H1 (cell line): ENCODE measurements at regions not wholly inside any gene's neighbourhood (a gene's known extent, or its start where the extent isn't known, plus 50 kb on each side); places are given as distances from the start of the nearest gene placed in this dataset.

Source experiments
- CTCF ChIA-PET: fragments of 300-600 bp; sonication (Branson Sonifier 250); formaldehyde crosslinking; loops from one replicate; lab custom pipeline; 2021; ENCODE audit not compliant: partially characterized antibody; lab: Charles Lee
- POLR2A ChIA-PET: fragments of 300-600 bp; sonication (Branson Sonifier 250); formaldehyde crosslinking; loops from one replicate; lab custom pipeline; 2021; ENCODE audit warnings: inconsistent platforms; ENCODE audit not compliant: partially characterized antibody; lab: Charles Lee
- DNase-seq, 2 experiments: peaks; one replicate each; pipeline versions ENCODE4 v3.0.0 to v3.0.0-alpha.2; 2010 to 2022; ENCODE audit warnings: low spot score in 2 of 2, low read depth in 1 of 2, mixed read lengths in 1 of 2
- FAIRE-seq: peaks from 2 replicates; lab custom pipeline; 2011; peaks lifted over from hg19 to GRCh38; lab: Jason Lieb, UNC
- H2AFZ ChIP-seq: 2 replicates; pipeline ENCODE4 v1.8.1; 2012; ENCODE audit warnings: low read length, inconsistent platforms
- H2AK5ac ChIP-seq: 2 replicates; pipeline ENCODE4 v1.6.1; 2013; ENCODE audit warnings: low read depth, low read length
- H2BK120ac ChIP-seq: replicated peaks from 2 replicates; pipeline ENCODE3; 2013; ENCODE audit warnings: low read depth, low read length, inconsistent platforms
- H2BK12ac ChIP-seq: 2 replicates; pipeline ENCODE4 v1.6.1; 2013; ENCODE audit warnings: low read depth, low read length
- H2BK15ac ChIP-seq: 2 replicates; pipeline ENCODE4 v1.6.1; 2013; ENCODE audit warnings: low read length
- H2BK20ac ChIP-seq: 2 replicates; pipeline ENCODE4 v1.6.1; 2013; ENCODE audit warnings: low read length
- H2BK5ac ChIP-seq: 2 replicates; pipeline ENCODE4 v1.6.1; 2013; ENCODE audit warnings: low read depth, low read length
- H3K14ac ChIP-seq: 2 replicates; pipeline ENCODE4 v1.6.1; 2013; ENCODE audit warnings: inconsistent platforms; ENCODE audit not compliant: insufficient read length
- H3K18ac ChIP-seq: 2 replicates; pipeline ENCODE4 v1.6.1; 2013; ENCODE audit warnings: low read length; ENCODE audit errors: extremely low read depth
- H3K23ac ChIP-seq: 2 replicates; pipeline ENCODE4 v1.6.1; 2013; ENCODE audit warnings: inconsistent platforms; ENCODE audit not compliant: insufficient read length
- H3K23me2 ChIP-seq: 2 replicates; pipeline ENCODE4 v1.6.1; 2013; ENCODE audit warnings: low read depth, low read length
- H3K27ac ChIP-seq: 2 replicates; pipeline ENCODE4 v1.6.1; 2011; ENCODE audit warnings: low read depth, low read length, inconsistent platforms
- H3K27me3 ChIP-seq, 4 experiments: replicated peaks in 1 of 4; 1 replicate in 1 of 4; 2 replicates in 3 of 4; pipeline versions ENCODE4 v1.6.1 to v1.8.1; 2011 to 2013; ENCODE audit warnings: low read length in 3 of 4, mild to moderate bottlenecking in 3 of 4, inconsistent platforms in 2 of 4, mixed read lengths in 2 of 4, moderate library complexity in 1 of 4; ENCODE audit not compliant: control insufficient read depth in 3 of 4, insufficient read depth in 3 of 4; ENCODE audit errors: extremely low read depth in 1 of 4
- H3K36me3 ChIP-seq, 4 experiments: 2 replicates each; pipeline versions ENCODE4 v1.6.1 to v1.8.1; 2011 to 2013; ENCODE audit warnings: mild to moderate bottlenecking in 4 of 4, low read length in 3 of 4, moderate library complexity in 2 of 4, control low read depth in 1 of 4, inconsistent platforms in 1 of 4; ENCODE audit not compliant: insufficient read depth in 4 of 4, control insufficient read depth in 2 of 4
- H3K4ac ChIP-seq: replicated peaks from 2 replicates; pipeline ENCODE3; 2013; ENCODE audit warnings: low read length, low read depth, mixed read lengths, inconsistent platforms; ENCODE audit not compliant: insufficient read length
- H3K4me1 ChIP-seq, 4 experiments: replicated peaks in 1 of 4; 1 replicate in 1 of 4; 2 replicates in 3 of 4; pipeline versions ENCODE4 v1.6.1 to v1.8.1; 2011 to 2013; ENCODE audit warnings: low read length in 3 of 4, inconsistent platforms in 2 of 4, mixed read lengths in 1 of 4; ENCODE audit not compliant: insufficient read depth in 4 of 4, control insufficient read depth in 3 of 4
- H3K4me2 ChIP-seq, 2 experiments: 2 replicates each; pipeline versions ENCODE4 v1.6.1 to v1.8.1; 2011 to 2013; ENCODE audit warnings: low read depth in 2 of 2, low read length in 2 of 2, control low read depth in 1 of 2, inconsistent platforms in 1 of 2, mild to moderate bottlenecking in 1 of 2; ENCODE audit not compliant: insufficient read depth in 1 of 2
- H3K4me3 ChIP-seq, 4 experiments: fragments of 200-600, 300-600 bp in 1 of 4; sonication (generic), shearing (Covaris generic), sonication (Bioruptor Twin) in 1 of 4; 2 replicates each; pipeline versions ENCODE4 v1.5.1 to v1.8.1; 2011 to 2016; ENCODE audit warnings: low read length in 4 of 4, low read depth in 3 of 4, control low read depth in 2 of 4, inconsistent platforms in 2 of 4, mild to moderate bottlenecking in 2 of 4, mixed read lengths in 1 of 4, moderate library complexity in 1 of 4; ENCODE audit not compliant: insufficient read depth in 2 of 4; ENCODE audit errors: extremely low read depth in 1 of 4
- H3K56ac ChIP-seq: replicated peaks from 2 replicates; pipeline ENCODE3; 2013; ENCODE audit warnings: low read depth, mild to moderate bottlenecking, mixed read lengths, low read length, inconsistent platforms; ENCODE audit not compliant: insufficient read length
- H3K79me1 ChIP-seq: 2 replicates; pipeline ENCODE4 v1.6.1; 2013; ENCODE audit warnings: low read depth, low read length, control low read depth
- H3K79me2 ChIP-seq, 2 experiments: 2 replicates each; pipeline versions ENCODE4 v1.6.1 to v1.8.1; 2012 to 2013; ENCODE audit warnings: low read length in 2 of 2, mild to moderate bottlenecking in 2 of 2, inconsistent platforms in 1 of 2; ENCODE audit not compliant: insufficient read depth in 2 of 2, control insufficient read depth in 1 of 2
- H3K9ac ChIP-seq, 4 experiments: replicated peaks in 1 of 4; 1 replicate in 1 of 4; 2 replicates in 3 of 4; pipeline versions ENCODE4 v1.6.1 to v1.8.1; 2011 to 2013; ENCODE audit warnings: low read depth in 3 of 4, low read length in 3 of 4, control low read depth in 2 of 4, mild to moderate bottlenecking in 2 of 4, moderate library complexity in 2 of 4, inconsistent platforms in 1 of 4; ENCODE audit errors: extremely low read depth in 1 of 4
- H3K9me3 ChIP-seq, 2 experiments: 2 replicates each; pipeline versions ENCODE4 v1.6.1 to v1.8.1; 2012 to 2013; ENCODE audit warnings: mild to moderate bottlenecking in 2 of 2, moderate library complexity in 2 of 2, control low read depth in 1 of 2, inconsistent platforms in 1 of 2, low read depth in 1 of 2, low read length in 1 of 2, mixed read lengths in 1 of 2; ENCODE audit not compliant: insufficient read depth in 2 of 2
- H4K20me1 ChIP-seq, 2 experiments: replicated peaks in 1 of 2; 2 replicates each; pipeline versions ENCODE3 to v1.8.1; 2011 to 2013; ENCODE audit warnings: inconsistent platforms in 2 of 2, low read length in 2 of 2, mild to moderate bottlenecking in 1 of 2; ENCODE audit not compliant: insufficient read depth in 2 of 2, control insufficient read depth in 1 of 2
- H4K5ac ChIP-seq: 2 replicates; pipeline ENCODE4 v1.6.1; 2013; ENCODE audit warnings: low read length, low read depth, mixed read lengths, inconsistent platforms; ENCODE audit not compliant: insufficient read length
- H4K8ac ChIP-seq: 2 replicates; pipeline ENCODE4 v1.8.0; 2013; ENCODE audit warnings: mild to moderate bottlenecking, moderate library complexity, low read length, inconsistent platforms; ENCODE audit not compliant: insufficient read depth; ENCODE audit errors: extremely low read depth
- H4K91ac ChIP-seq: replicated peaks from 2 replicates; pipeline ENCODE3; 2013; ENCODE audit warnings: low read length, mixed read lengths, inconsistent platforms; ENCODE audit not compliant: insufficient read length
- HDAC2 ChIP-seq, 2 experiments: fragments of 300-600 bp in 1 of 2; sonication (generic) in 1 of 2; IDR thresholded peaks; 2 replicates each; pipeline ENCODE4 v1.6.1; 2011 to 2012; ENCODE audit warnings: low read depth in 2 of 2, low read length in 2 of 2, mild to moderate bottlenecking in 2 of 2, moderate library complexity in 2 of 2, borderline replicate concordance in 1 of 2, inconsistent platforms in 1 of 2
- HDAC6 ChIP-seq: IDR thresholded peaks from one replicate; pipeline ENCODE4 v1.7.1; 2012; ENCODE audit warnings: low read depth, mild to moderate bottlenecking, inconsistent platforms, low read length, moderate library complexity
- JUN ChIP-seq: IDR thresholded peaks from 2 replicates; pipeline ENCODE4 v1.6.1; 2011; ENCODE audit warnings: low read depth, mild to moderate bottlenecking, improper control_type of control experiment, low read length
- NANOG ChIP-seq: IDR thresholded peaks from 2 replicates; pipeline ENCODE4 v1.6.1; 2011; ENCODE audit warnings: low read length, low read depth, mild to moderate bottlenecking, inconsistent platforms; ENCODE audit not compliant: insufficient read depth, poor library complexity, severe bottlenecking
- SP1 ChIP-seq: IDR thresholded peaks from 2 replicates; pipeline ENCODE4 v1.6.1; 2011; ENCODE audit warnings: low read depth, low read length
- SP4 ChIP-seq: IDR thresholded peaks from 2 replicates; pipeline ENCODE4 v1.6.1; 2012; ENCODE audit warnings: low read length, inconsistent platforms
- SRF ChIP-seq: IDR thresholded peaks from 2 replicates; pipeline ENCODE4 v1.6.1; 2011; ENCODE audit warnings: mild to moderate bottlenecking, low read depth, low read length, moderate library complexity
- ZNF274 ChIP-seq: IDR thresholded peaks from 2 replicates; pipeline ENCODE4 v1.7.0; 2012; ENCODE audit warnings: low read length, borderline replicate concordance; ENCODE audit errors: extremely low read depth
- WGBS, 2 experiments: shearing (Covaris generic) in 1 of 2; methylation state at CpG; one replicate each; pipeline versions ENCODE4 v1.1.6 to v1.1.7; 2013 to 2015; ENCODE audit warnings: low lambda C conversion rate in 2 of 2, mixed read lengths in 2 of 2, inconsistent platforms in 1 of 2, low coverage in 1 of 2, missing lambda C conversion rate in 1 of 2; ENCODE audit not compliant: insufficient replicate concordance in 2 of 2, insufficient coverage in 1 of 2, insufficient read length in 1 of 2; ENCODE audit errors: extremely low coverage in 1 of 2, missing lambda C conversion rate in 1 of 2; 5-methylcytosine and 5-hydroxymethylcytosine counted together

DNA sequence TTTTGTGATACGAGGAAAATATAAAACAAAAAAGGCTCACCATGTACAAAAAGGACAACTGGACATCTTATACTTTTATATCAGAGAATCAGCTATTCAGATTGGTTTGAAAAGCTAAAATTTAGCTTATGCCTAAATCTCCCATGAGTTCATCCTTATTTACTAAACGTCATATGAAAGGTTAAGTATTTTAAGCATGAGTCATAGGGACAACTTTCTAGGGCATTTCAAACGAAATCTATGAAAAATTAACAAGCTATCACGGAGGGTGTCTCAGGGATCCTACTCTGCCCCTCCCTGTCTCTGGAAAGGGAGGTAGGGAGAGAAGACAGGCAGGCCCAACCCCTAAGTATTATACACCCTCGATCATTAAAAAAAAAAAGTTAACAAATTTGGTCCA lies 124.1 kb upstream of the LOC128125822 start:
- no peak for FAIRE-seq

More for the DNA sequence above, 124.1 kb upstream of the LOC128125822 start:
- Histone ChIP-seq H4K8ac (no peak overlapping the region), H2BK15ac (no peak overlapping the region), H2BK5ac (no peak overlapping the region), H3K23me2 (no peaks in the 10 kb centered on the region), H3K9me3 (peaks cover 2% of the 10 kb centered on the region in 2 experiments; a peak in 2 of 4 replicates), H3K79me2 (no peaks in the 10 kb centered on the region), H4K20me1 (no peaks in the 10 kb centered on the region), H3K4me1 (no peaks in the 10 kb centered on the region), H4K91ac (no peak overlapping the region), H3K23ac (no peak overlapping the region), H3K27ac (no peak overlapping the region), H3K4me2 (no peak overlapping the region), H2BK120ac (no peak overlapping the region), H3K4ac (no peak overlapping the region), H3K27me3 (no peaks in the 10 kb centered on the region), H3K18ac (no peak overlapping the region), H3K14ac (no peak overlapping the region), H4K5ac (no peak overlapping the region), H3K4me3 (no peak overlapping the region), H3K79me1 (no peaks in the 10 kb centered on the region), H2BK20ac (no peak overlapping the region), H2AK5ac (no peak overlapping the region), H2BK12ac (no peak overlapping the region), H3K36me3 (no peaks in the 10 kb centered on the region), H2AFZ (no peak overlapping the region), H3K9ac (no peak overlapping the region), H3K56ac (no peak overlapping the region)
- no peak for DNase-seq
- no peak for TF ChIP-seq SP1
- no peak for TF ChIP-seq SP4
- no peak for TF ChIP-seq NANOG
- no peak for TF ChIP-seq ZNF274
- no peak for TF ChIP-seq HDAC2 (IDR thresholded peaks at IDR 0.05; ENCODE audit: borderline replicate concordance in 1 of 2, low read depth in 2 of 2, low read length in 2 of 2)
- no peak for TF ChIP-seq SRF
- no peak for TF ChIP-seq HDAC6
- no peak for TF ChIP-seq JUN
- POLR2A ChIA-PET, result no interaction called here
- CTCF ChIA-PET, result no interaction called here
- WGBS, 2 experiments, result 90% methylated on average over 5 of the region's 5 CpGs; no CpG with 5 or more reads in 1 of the 2 experiments
